ENCODE measurements at regions not wholly inside any gene's neighbourhood (a gene's known extent, or its start where the extent isn't known, plus 50 kb on each side); places are given as distances from the start of the nearest gene placed in this dataset.

DNA sequence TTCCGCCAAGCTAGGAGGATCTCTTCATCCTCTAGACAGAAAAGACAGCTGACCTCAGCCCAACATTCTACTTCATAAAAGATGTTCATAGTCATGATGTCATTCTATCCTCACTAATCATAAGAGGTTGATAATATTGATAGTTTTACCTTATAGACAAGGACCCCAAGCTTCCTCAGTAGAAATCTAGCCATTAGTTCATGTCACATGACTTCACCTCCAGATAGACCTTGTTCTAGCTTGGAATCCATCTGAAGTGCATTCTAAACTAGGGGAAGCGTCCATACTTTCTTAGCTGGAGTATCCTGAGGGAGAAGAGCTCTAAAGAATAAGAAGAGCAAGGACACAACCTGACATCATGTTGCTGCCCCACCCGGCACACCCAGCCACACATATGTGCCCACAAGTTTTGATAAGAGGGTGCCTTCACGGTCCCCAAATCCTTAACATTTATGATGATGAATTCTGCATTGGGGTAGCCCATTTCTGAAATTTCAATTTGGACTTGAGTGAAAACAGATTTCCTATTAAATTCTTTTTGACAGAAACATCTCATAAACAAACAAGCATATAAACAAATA is 292.5 kb upstream of the STXBP5 start:
- Histone ChIP-seq H3K36me3 (no peaks in the 10 kb centered on the region), H3K9me3 (ENCODE audit: low read depth) (no peaks in the 10 kb centered on the region), H3K27me3 (no peaks in the 10 kb centered on the region), H3K4me3 (no peak overlapping the region), H3K27ac (no peak overlapping the region), H3K4me1 (ENCODE audit: low read depth) (no peaks in the 10 kb centered on the region)
- DNase-seq (ENCODE audit: low read depth in 1 of 2, low spot score in 1 of 2): no peak
- TF ChIP-seq, protein P1, sequence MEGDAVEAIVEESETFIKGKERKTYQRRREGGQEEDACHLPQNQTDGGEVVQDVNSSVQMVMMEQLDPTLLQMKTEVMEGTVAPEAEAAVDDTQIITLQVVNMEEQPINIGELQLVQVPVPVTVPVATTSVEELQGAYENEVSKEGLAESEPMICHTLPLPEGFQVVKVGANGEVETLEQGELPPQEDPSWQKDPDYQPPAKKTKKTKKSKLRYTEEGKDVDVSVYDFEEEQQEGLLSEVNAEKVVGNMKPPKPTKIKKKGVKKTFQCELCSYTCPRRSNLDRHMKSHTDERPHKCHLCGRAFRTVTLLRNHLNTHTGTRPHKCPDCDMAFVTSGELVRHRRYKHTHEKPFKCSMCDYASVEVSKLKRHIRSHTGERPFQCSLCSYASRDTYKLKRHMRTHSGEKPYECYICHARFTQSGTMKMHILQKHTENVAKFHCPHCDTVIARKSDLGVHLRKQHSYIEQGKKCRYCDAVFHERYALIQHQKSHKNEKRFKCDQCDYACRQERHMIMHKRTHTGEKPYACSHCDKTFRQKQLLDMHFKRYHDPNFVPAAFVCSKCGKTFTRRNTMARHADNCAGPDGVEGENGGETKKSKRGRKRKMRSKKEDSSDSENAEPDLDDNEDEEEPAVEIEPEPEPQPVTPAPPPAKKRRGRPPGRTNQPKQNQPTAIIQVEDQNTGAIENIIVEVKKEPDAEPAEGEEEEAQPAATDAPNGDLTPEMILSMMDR (IDR thresholded peaks at IDR 0.05; ENCODE audit: low read depth, low read length): no peak

DNA sequence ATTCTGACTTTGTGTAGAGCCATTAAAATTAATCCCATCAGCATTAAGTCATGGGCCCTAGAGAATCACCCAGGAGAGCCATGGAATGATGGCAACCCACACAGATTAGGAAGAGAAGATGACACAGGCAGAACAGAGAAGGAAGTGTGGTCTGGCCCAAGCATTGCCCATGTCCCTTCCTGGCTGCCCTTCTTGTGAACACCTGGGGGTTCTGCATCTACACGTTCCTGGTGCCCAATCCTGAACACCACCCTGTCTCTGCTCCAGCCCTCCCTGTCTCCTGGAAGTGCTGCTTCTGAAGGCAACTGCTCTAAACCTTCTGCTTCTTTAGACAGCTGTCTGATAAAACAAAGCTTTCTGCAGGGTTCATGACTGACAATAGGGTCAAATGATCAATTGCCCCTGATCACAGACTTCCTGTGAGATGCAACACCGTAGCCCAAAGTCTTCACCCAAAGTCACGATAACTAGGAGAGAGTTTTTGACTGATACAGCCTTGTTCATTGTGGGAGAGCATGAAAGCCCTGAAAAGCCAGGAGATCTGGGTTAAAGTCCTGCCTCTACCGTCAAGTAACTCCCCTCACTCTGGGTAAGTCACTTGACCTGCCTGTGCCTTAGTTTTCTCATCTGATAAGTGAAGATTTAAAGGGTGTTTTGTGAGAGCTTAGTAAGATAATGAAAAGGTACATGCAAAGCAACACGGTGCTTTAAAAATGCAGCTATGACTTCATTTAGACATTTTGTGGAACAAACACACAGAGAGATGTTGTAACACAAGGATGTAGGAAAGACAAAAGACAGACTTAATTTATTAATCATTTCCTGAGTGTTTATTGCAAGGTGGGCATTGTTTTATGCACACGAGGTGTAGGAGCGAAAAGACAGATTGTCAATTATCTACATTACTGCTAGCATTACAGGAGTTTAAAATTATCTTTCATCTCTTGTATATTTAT is 291.2 kb upstream of the STXBP5 start:
- Histone ChIP-seq H3K36me3 (no peaks in the 10 kb centered on the region), H3K4me3 (no peak overlapping the region), H3K4me1 (ENCODE audit: low read depth) (no peaks in the 10 kb centered on the region), H3K9me3 (ENCODE audit: low read depth) (no peaks in the 10 kb centered on the region), H3K27me3 (no peaks in the 10 kb centered on the region), H3K27ac (no peak overlapping the region)
- TF ChIP-seq, protein P1 (IDR thresholded peaks at IDR 0.05; ENCODE audit: low read depth, low read length): no peak
- peak in 1 of 2 donors; percentile 60 for DNase-seq (ENCODE audit: low read depth in 1 of 2, low spot score in 1 of 2)

DNA sequence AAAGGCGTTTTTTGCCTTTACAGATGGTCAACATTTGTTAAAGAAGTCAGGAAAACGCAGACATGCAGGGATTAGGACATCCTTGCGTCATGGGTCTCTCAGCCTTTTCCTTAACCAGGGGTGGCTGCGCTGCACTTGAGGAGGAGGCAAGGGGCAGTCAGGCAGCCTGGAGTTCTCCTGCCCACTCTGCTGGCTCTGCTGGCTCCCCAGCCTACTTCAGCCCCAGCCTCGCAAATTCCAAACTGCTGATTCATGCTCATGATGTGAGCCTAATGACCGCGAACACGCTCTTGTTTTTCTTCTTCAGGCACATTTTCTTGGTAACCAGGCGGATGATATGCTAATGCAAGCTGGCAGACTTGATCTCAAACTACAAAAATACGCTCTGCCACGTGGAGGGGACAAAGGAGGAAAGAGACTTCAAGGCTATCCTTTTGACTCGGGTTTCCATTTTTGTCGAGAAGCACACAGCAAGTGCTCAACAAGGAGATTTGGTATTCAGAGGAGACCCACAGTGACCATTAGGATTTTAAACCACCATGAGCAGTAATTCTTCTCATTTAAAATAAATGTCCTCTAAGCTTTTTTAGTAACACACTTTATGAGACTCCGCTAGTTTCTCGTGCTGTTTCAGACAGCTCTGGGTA is 290.3 kb upstream of the STXBP5 start:
- Histone ChIP-seq H3K9me3 (ENCODE audit: low read depth) (no peaks in the 10 kb centered on the region), H3K4me1 (ENCODE audit: low read depth) (no peaks in the 10 kb centered on the region), H3K27me3 (no peaks in the 10 kb centered on the region), H3K4me3 (no peak overlapping the region), H3K36me3 (no peaks in the 10 kb centered on the region), H3K27ac (no peak overlapping the region)
- peak; percentile 61 to 99 for DNase-seq (ENCODE audit: low read depth in 1 of 2, low spot score in 1 of 2)
- TF ChIP-seq, protein P1 (IDR thresholded peaks at IDR 0.05; ENCODE audit: low read depth, low read length): peak; percentile 16

DNA sequence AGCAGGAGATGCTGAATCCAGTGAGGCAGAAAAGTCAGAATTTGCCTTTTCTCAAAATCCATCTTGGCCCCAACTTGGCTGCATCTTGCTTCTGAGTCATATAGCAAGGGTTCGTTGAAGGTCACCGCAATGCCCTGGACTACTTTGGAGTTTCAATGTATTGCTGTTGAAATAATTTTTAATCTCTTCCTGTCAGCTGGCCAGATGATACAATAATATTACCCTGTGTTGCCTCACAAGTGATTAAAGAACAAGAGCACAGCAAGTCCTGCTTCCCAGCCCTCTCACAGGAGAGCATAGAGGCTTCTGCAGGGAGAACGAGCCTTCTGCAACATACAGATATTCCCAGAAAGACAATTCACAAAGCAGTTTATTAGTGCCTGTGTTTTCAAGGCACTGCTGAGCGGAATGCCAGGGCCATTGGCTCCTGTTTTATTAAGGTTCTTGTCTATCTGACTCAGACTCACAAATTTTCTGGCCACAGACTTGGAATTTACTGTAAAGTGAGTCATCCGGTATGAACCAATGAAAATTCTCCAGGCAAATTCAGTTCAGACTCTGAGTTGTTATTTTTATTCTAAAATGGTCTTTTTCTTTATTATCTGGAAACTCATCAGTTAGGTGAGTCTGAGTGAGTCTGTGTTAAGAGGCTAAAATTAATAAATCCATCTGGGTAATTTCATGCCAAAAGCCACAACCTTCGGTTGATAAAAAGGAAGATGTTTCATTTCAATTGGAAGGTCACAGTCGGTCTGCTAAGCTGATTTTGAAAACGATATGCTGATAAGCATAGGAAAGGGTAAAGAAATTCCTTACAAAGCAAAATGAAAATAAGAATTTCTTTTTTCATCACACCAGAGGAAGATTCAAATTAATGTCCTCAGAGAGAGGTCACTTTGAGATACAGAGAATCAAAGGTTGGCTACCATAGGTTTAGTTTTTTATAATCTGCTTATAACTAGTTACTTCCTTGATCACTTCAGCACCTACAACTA is 289.4 kb upstream of the STXBP5 start:
- no peak overlapping the region for H3K4me3 ChIP-seq
- TF ChIP-seq, protein P1 (IDR thresholded peaks at IDR 0.05; ENCODE audit: low read depth, low read length): no peak
- no peak overlapping the region for H3K27ac ChIP-seq
- DNase-seq (ENCODE audit: low read depth in 1 of 2, low spot score in 1 of 2): peak in 1 of 2 donors; percentile 97
- no peaks in the 10 kb centered on the region for H3K27me3 ChIP-seq
- no peaks in the 10 kb centered on the region for H3K36me3 ChIP-seq
- H3K4me1 ChIP-seq (ENCODE audit: low read depth): no peaks in the 10 kb centered on the region
- H3K9me3 ChIP-seq (ENCODE audit: low read depth): no peaks in the 10 kb centered on the region

DNA sequence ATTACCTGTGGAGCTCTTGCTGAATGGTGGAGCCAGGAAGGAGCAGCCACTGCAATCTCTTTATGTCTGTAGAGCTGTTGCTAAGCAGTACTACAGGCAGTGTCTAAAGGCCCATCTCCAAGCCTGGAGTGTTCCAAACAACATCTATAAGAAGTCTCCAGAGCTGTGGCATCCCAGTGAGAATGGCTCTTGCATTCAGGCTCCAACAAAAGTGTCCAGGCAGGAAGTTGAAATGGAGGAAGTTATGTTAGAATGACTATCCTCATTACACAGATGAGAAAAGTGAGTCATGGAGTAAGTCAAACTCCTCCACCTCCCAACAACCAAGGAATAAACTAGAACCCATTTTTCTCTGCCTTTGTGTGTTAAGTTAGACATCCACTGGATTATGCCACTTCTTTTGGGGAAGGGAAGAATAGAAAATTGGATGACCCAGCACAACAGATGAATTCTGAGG is 288.5 kb upstream of the STXBP5 start:
- H3K9me3 ChIP-seq (ENCODE audit: low read depth): no peaks in the 10 kb centered on the region
- H3K27ac ChIP-seq: no peak overlapping the region
- TF ChIP-seq, protein P1 (IDR thresholded peaks at IDR 0.05; ENCODE audit: low read depth, low read length): no peak
- DNase-seq (ENCODE audit: low read depth in 1 of 2, low spot score in 1 of 2): peak in 1 of 2 donors; percentile 44
- H3K4me1 ChIP-seq (ENCODE audit: low read depth): no peaks in the 10 kb centered on the region
- no peak overlapping the region for H3K4me3 ChIP-seq
- no peaks in the 10 kb centered on the region for H3K27me3 ChIP-seq
- no peaks in the 10 kb centered on the region for H3K36me3 ChIP-seq

Measured in cardiac muscle cell (in vitro differentiated cells and primary cell).